Loucy (cell line): ENCODE measurements at regions not wholly inside any gene's neighbourhood (a gene's known extent, or its start where the extent isn't known, plus 50 kb on each side); places are given as distances from the start of the nearest gene placed in this dataset.

ENCODE experiments used
- H2AFZ ChIP-seq: fragments of 200-600 bp; sonication (generic); 2 replicates; pipeline ENCODE4 v1.6.0; 2016; ENCODE audit warnings: antibody characterized with exemption, mild to moderate bottlenecking, low read length, moderate library complexity
- H3F3A ChIP-seq: fragments of 200-600 bp; 2 replicates; pipeline ENCODE4 v1.6.0; 2016; ENCODE audit warnings: antibody characterized with exemption, low read depth, mild to moderate bottlenecking
- H3K27me3 ChIP-seq: fragments of 200-600 bp; sonication (generic); 2 replicates; pipeline ENCODE4 v1.6.1; 2014; ENCODE audit warnings: low read length, mild to moderate bottlenecking; ENCODE audit not compliant: insufficient read depth, poor library complexity, severe bottlenecking
- H3K36me3 ChIP-seq: fragments of 200-600 bp; sonication (generic); 2 replicates; pipeline ENCODE4 v1.6.1; 2016; ENCODE audit warnings: low read length; ENCODE audit not compliant: insufficient read depth
- H3K4me1 ChIP-seq: fragments of 200-600 bp; sonication (generic); 2 replicates; pipeline ENCODE4 v1.5.1; 2014; ENCODE audit warnings: low read length, mild to moderate bottlenecking; ENCODE audit not compliant: insufficient read depth, poor library complexity, severe bottlenecking
- H3K4me2 ChIP-seq: fragments of 200-600 bp; sonication (generic); 2 replicates; pipeline ENCODE4 v1.6.0; 2014; ENCODE audit warnings: antibody characterized with exemption, low read length, low read depth, mild to moderate bottlenecking; ENCODE audit not compliant: poor library complexity, severe bottlenecking
- H3K4me3 ChIP-seq: fragments of 200-600 bp; sonication (generic); 2 replicates; pipeline ENCODE4 v1.5.1; 2014; ENCODE audit warnings: low read length, mild to moderate bottlenecking, mixed read lengths; ENCODE audit not compliant: poor library complexity, severe bottlenecking
- H3K79me2 ChIP-seq: fragments of 200-600 bp; sonication (generic); 2 replicates; pipeline ENCODE4 v1.6.1; 2014; ENCODE audit warnings: low read length; ENCODE audit not compliant: insufficient read depth
- H3K9ac ChIP-seq: fragments of 200-600 bp; sonication (generic); 2 replicates; pipeline ENCODE4 v1.6.0; 2014; ENCODE audit warnings: mild to moderate bottlenecking, low read depth, low read length, moderate library complexity; ENCODE audit not compliant: poor library complexity, severe bottlenecking
- H3K9me2 ChIP-seq: fragments of 200-600 bp; sonication (generic); replicated peaks from 2 replicates; pipeline ENCODE4 v1.6.1; 2016; ENCODE audit warnings: low read depth, low read length, mixed read lengths
- H3K9me3 ChIP-seq: fragments of 200-600 bp; sonication (generic); 2 replicates; pipeline ENCODE4 v1.6.1; 2014; ENCODE audit warnings: mild to moderate bottlenecking, antibody characterized with exemption, low read length, low read depth; ENCODE audit not compliant: insufficient read depth
- H4K20me1 ChIP-seq: fragments of 200-600 bp; sonication (generic); 2 replicates; pipeline ENCODE4 v1.6.0; 2014; ENCODE audit warnings: antibody characterized with exemption, low read length, mild to moderate bottlenecking; ENCODE audit not compliant: insufficient read depth, poor library complexity, severe bottlenecking
- CTCF ChIP-seq: fragments of 200-600 bp; sonication (generic); conservative IDR thresholded peaks from 2 replicates; pipeline ENCODE4 v1.5.1; 2014; ENCODE audit warnings: mild to moderate bottlenecking, antibody characterized with exemption, low read length
- EZH2phosphoT487 ChIP-seq: fragments of 200-600 bp; IDR thresholded peaks from 2 replicates; pipeline ENCODE4 v1.6.1; 2018; ENCODE audit warnings: antibody characterized with exemption, mild to moderate bottlenecking, moderate library complexity, borderline replicate concordance

DNA sequence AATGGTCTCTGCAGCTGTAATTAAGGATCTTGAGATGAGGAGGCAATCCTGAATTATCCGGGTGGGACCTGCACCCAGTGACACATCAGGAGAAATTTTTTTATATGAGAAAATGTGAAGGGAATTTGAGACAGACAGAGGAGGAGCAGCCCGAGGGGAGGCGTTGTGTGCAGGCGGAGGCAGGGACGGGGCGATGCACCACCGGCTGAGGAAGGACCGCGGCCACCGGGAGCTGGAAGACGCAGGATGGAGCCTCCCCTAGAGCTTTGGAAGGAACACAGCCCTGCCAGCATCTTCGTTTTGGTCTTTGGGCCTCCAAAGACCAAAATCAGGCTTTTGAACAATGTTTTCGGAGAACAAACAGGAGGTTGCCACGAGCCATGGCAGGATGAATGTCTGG, 85.0 kb upstream of the ADRA2C start:
- H3K4me2 ChIP-seq = no peak overlapping the region
- no peaks in the 10 kb centered on the region for H3K36me3 ChIP-seq
- no peaks in the 10 kb centered on the region for H3K27me3 ChIP-seq
- H2AFZ ChIP-seq = no peak overlapping the region
- TF ChIP-seq CTCF (no peak), EZH2phosphoT487 (no peak)
- no peak overlapping the region for H3K9ac ChIP-seq
- H3K4me1 ChIP-seq = no peaks in the 10 kb centered on the region
- no peaks in the 10 kb centered on the region for H3K9me2 ChIP-seq
- no peaks in the 10 kb centered on the region for H3K9me3 ChIP-seq
- H3K4me3 ChIP-seq = no peak overlapping the region
- no peaks in the 10 kb centered on the region for H3K79me2 ChIP-seq
- no peaks in the 10 kb centered on the region for H3F3A ChIP-seq
- no peaks in the 10 kb centered on the region for H4K20me1 ChIP-seq

DNA sequence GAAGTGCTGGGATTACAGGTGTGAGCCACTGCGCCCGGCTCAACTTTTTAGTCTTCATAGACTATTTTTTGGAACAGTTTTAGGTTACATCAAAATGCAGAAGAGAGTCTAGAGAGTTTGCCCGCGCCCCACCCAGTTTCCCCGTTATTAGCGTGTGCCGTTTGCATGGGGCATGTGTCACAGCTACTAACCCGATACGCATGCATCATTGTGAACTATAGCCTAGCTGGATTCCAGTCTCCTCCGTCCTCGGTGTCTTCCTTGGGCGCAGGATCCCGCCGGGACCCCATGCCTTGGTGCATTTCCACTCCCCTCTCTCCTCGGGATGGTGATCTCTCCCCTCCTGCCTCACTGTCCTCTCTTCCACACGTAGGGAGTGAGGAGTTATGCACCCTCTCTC, 85.5 kb upstream of the ADRA2C start:
- Histone ChIP-seq H3K4me3 (no peak overlapping the region), H3K27me3 (no peaks in the 10 kb centered on the region), H3K9ac (no peak overlapping the region), H3K4me2 (no peak overlapping the region), H3K9me2 (no peaks in the 10 kb centered on the region), H3K4me1 (no peaks in the 10 kb centered on the region), H3F3A (no peaks in the 10 kb centered on the region), H2AFZ (no peak overlapping the region), H3K79me2 (no peaks in the 10 kb centered on the region), H3K36me3 (no peaks in the 10 kb centered on the region), H4K20me1 (no peaks in the 10 kb centered on the region), H3K9me3 (no peaks in the 10 kb centered on the region)
- TF ChIP-seq CTCF (no peak), EZH2phosphoT487 (no peak)

- no peaks in the 10 kb centered on the region for H3K27me3 ChIP-seq
- H3K79me2 ChIP-seq = no peaks in the 10 kb centered on the region
- no peak for TF ChIP-seq EZH2phosphoT487
- no peak for TF ChIP-seq CTCF
- no peaks in the 10 kb centered on the region for H3F3A ChIP-seq
- no peaks in the 10 kb centered on the region for H3K9me3 ChIP-seq
- no peaks in the 10 kb centered on the region for H4K20me1 ChIP-seq
- H3K4me3 ChIP-seq = no peak overlapping the region
- H3K36me3 ChIP-seq = no peaks in the 10 kb centered on the region
- no peak overlapping the region for H3K4me2 ChIP-seq
- H3K9ac ChIP-seq = no peak overlapping the region
- H2AFZ ChIP-seq = no peak overlapping the region
- no peaks in the 10 kb centered on the region for H3K9me2 ChIP-seq
- H3K4me1 ChIP-seq = no peaks in the 10 kb centered on the region
These were observed 86.3 kb upstream of the ADRA2C start for GRCh38 chr4:3679851-3680311.
